Stimulated activated effector memory CD8-positive, alpha-beta T cell treated with anti-CD3 and anti-CD28 coated beads, Interleukin-12 subunit alpha, Interleukin-12 subunit beta, amount 100 ng/mL, for 72 hours (primary cell): ENCODE measurements at regions not wholly inside any gene's neighbourhood (a gene's known extent, or its start where the extent isn't known, plus 50 kb on each side); places are given as distances from the start of the nearest gene placed in this dataset.

ENCODE experiments used
- ATAC-seq: fragments of 150-1000 bp; cut with Tn5 transposase; 2 replicates; pipeline ENCODE4 v1.10.0; 2021
- DNase-seq, 2 donors: peaks; one replicate each; pipeline ENCODE4 v3.0.0; 2021 to 2022; ENCODE audit warnings: low spot score in 2 of 2
- H3K27ac Mint-ChIP-seq: one replicate; pipeline ENCODE4 v1.8.0; 2022; ENCODE audit warnings: mild to moderate bottlenecking, mixed read lengths
- H3K36me3 Mint-ChIP-seq: one replicate; pipeline ENCODE4 v1.8.0; 2022; ENCODE audit warnings: mild to moderate bottlenecking, mixed read lengths
- H3K4me1 Mint-ChIP-seq: one replicate; pipeline ENCODE4 v1.8.0; 2022; ENCODE audit warnings: mixed read lengths
- H3K4me3 Mint-ChIP-seq: one replicate; pipeline ENCODE4 v1.8.0; 2022; ENCODE audit warnings: mild to moderate bottlenecking, mixed read lengths
- H3K9me3 Mint-ChIP-seq: one replicate; pipeline ENCODE4 v1.8.0; 2022; ENCODE audit warnings: mixed read lengths

DNA sequence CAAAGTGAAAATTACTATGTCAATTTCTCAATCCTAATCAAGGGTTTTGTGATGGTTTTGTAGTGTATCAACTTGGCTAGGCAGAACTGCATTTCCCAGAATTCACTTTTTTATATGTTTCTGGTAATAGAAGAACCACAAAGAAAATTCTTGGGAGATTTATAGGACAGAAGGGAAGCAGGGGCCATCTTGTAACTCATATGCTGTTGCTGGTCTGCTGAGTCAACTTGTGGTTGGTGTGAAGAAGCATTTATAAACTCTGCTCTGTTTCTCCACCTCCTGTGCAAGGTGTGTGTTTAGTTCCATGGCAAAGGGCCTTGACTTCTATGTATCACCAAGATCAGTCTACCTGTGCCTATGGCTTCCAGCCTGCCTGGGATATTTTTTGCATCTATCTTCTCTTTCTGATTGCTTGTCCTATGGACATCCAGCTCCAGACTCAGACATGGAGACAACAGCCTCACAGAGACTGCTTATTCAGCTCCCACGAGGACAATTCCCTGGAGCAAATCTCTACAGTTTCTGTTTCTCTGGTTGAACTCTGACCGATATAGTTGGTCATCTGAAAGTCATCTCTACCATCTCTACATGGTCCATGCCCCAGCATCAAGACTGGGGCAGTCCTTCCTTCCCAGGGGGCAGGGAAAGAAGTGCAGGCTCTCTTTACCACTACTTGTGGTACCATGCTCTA lies 364.3 kb upstream of the DDHD1 start:
- Mint-ChIP-seq H3K36me3 (no peaks in the 10 kb centered on the region), H3K4me3 (no peak overlapping the region), H3K9me3 (peaks cover 6% of the 10 kb centered on the region), H3K4me1 (no peaks in the 10 kb centered on the region), H3K27ac (no peak overlapping the region)
- ATAC-seq (no peak), DNase-seq (no peak)

DNA sequence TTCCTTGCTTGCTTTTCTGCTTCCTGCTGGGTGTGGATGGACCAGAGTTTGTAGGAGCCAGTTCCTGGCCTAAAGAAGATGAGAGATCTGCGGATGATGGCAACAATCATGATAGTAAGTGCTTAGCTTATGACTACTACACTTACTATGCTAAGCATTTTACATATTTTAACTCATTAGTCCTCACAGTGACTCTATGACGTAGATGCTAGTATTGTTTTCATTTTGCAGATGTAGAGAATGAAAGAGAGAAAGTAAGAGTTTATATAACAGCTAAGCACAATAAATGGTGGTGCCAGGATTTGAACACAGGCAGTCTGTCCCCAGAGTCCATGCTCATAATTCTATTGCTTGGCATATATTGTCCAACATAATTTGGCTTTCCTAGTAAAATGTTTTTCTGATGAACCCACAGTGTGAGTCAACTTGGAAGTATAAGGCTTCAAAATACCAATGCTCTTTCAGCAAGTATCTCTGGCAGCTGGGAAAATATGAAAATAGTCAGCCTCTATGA lies 363.2 kb upstream of the DDHD1 start:
- H3K9me3 Mint-ChIP-seq: peaks cover 5% of the 10 kb centered on the region
- H3K4me3 Mint-ChIP-seq: no peak overlapping the region
- DNase-seq (no peak), ATAC-seq (no peak)
- H3K36me3 Mint-ChIP-seq: no peaks in the 10 kb centered on the region
- no peaks in the 10 kb centered on the region for H3K4me1 Mint-ChIP-seq
- no peak overlapping the region for H3K27ac Mint-ChIP-seq

DNA sequence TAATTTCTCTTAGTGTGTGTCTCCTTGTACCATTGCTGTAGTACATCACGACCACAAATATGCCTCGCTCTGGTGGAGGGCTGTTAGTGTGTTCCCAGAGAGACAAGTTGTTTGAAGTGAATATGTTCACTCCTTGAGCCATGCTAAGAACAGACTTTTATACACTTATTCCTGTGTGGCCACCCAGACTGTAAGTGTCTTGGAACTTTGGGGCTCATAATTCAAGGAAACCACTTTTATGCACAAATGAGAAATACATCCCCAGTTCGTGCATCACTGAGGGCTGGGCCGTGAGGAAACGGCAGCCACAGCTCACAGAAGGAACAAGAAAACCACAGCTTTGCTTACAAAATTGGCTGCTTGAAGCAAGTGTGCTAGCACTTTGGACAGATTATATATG lies 362.2 kb upstream of the DDHD1 start:
- ATAC-seq (no peak), DNase-seq (no peak)
- Mint-ChIP-seq H3K4me1 (no peaks in the 10 kb centered on the region), H3K4me3 (no peak overlapping the region), H3K9me3 (peaks cover 8% of the 10 kb centered on the region), H3K36me3 (no peaks in the 10 kb centered on the region), H3K27ac (no peak overlapping the region)

DNA sequence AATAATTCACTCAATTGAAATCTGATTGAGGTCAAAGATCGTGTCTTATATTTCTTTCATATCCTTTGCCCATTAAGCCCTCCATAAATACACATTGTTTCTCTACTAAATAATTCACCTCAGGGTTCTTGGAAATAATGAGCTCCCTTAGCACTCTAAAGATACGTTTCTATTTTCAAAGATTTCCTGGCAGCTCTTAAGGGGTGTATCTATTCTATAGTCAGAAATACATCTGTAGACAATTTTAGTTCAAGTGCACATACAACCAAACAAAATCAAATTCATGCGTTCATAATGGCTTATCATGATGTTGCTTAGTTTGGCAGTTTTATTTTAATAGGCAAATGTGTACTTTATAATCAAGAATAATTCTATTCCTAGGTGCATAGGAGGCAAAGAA lies 361.1 kb upstream of the DDHD1 start:
- H3K4me1 Mint-ChIP-seq: no peaks in the 10 kb centered on the region
- H3K36me3 Mint-ChIP-seq: no peaks in the 10 kb centered on the region
- no peak overlapping the region for H3K4me3 Mint-ChIP-seq
- peaks cover 8% of the 10 kb centered on the region for H3K9me3 Mint-ChIP-seq
- no peak overlapping the region for H3K27ac Mint-ChIP-seq
- no peak for ATAC-seq
- no peak for DNase-seq

DNA sequence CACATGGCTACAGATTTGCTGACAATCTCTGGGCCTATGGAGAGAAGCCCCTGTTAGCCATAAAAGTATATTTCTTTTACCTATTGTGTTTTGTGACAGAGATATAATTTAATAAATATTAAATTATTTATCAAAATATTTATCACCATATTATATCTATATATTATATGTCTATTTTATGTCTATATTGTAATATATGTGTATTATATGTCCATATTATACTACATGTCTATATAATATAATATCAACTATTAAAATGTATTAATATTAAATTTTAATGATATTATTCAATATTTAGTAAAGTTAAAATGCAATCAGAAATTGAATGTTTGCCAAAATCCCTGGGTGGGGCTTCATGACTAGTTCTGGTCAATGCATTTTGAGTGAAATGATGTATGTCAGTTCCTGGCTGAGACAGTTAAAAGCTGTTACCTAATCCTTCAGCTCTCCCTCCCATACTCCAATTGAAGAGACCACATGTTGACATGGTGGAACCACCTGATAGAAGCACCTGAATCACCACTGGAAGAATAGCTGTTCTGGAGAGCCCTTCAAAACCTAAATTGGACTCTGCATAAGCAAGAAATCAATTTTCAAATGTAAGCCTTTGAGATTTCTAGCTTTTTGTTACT lies 357.3 kb upstream of the DDHD1 start:
- Mint-ChIP-seq H3K4me1 (no peaks in the 10 kb centered on the region), H3K9me3 (peaks cover 14% of the 10 kb centered on the region), H3K4me3 (no peak overlapping the region), H3K27ac (no peak overlapping the region), H3K36me3 (no peaks in the 10 kb centered on the region)
- no peak for ATAC-seq
- no peak for DNase-seq

DNA sequence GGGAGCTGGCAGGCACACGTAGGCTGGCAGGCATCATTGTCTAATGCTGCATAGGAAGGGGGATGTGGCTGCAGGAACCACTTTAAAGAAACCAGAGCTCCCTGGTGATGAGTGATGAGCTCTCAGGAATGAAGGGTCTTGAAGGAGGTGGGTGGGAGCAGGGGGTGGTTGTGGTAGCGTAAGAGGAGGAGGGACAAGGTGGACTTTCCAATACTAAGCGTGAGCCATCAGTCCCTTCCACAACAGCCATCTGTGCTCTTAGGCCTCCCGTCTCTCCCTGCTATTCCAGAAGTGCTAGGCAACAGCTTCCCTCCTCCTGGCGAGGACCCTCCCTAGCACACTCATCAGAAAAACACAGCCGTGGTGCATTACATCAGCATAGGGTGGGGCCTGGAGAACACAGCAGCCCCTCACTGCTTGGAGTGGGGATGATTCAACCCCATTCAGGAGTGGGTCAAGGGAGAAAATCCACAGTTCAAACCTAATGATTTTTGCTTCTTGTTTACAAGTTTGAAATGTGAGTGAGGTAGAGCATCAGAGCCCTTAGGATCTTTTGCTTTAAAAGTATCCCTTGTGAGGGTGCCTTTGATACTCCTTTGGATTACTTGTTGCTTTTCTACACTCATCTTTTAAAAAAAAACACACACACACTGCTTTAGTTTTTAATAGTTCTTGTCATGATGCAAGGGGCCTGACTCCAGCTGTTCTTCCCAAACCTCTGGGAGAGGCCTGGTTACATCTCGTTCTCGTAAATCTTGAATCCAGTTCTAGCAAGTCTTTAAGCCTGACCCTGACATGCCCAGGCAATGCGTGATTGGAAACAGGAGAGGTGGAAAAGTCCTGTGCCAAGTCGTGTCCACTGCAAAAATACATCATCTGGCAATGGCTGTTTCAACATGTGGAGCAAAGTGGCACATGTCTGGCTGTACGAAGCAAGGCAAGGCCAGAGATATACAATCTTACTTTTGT lies 356.4 kb upstream of the DDHD1 start:
- DNase-seq: no peak
- Mint-ChIP-seq H3K36me3 (no peaks in the 10 kb centered on the region), H3K9me3 (peaks cover 17% of the 10 kb centered on the region), H3K27ac (no peak overlapping the region), H3K4me3 (no peak overlapping the region), H3K4me1 (no peaks in the 10 kb centered on the region)
- ATAC-seq: no peak

DNA sequence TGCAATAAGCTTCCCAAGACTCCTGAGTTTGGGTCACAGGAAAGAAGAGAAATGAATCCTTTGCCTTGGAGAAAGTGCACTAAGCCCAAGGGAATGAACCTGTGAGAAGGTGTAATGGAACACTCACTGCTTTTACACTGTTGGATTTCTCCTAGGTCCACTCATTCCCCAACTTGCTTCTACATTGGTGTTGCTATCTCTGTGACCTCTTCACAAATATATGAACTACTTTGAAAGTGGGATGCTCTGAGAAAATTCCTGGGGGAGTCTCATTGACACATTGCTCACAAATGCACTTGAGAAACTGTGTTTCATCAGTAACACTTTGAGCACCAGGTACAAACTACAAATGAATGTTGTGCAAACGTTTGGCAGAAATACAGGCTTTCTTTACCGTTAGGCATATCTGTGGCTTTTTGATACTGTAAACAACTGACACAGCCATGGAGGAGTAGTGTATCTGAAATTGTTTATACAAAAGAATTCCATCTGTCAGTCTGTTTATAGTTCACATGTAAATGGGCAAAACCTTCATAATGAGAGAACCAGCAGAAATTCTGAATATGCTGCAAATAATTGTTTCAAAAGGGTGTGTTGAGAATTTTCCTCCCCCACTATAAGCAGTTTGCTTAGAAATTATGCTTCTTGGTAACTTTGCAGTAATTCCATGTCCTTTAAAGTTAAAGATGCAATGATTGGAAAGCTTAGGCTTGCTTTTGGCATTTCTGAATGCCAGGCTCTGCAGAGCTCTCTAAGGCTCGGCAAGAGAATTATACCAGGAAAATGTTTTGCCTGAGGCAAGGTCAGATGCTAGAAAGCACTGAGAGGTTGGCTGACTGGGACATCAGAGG lies 348.5 kb upstream of the DDHD1 start:
- Mint-ChIP-seq H3K27ac (no peak overlapping the region), H3K4me3 (no peak overlapping the region), H3K9me3 (peaks cover 31% of the 10 kb centered on the region), H3K4me1 (no peaks in the 10 kb centered on the region), H3K36me3 (no peaks in the 10 kb centered on the region)
- DNase-seq (no peak), ATAC-seq (no peak)

DNA sequence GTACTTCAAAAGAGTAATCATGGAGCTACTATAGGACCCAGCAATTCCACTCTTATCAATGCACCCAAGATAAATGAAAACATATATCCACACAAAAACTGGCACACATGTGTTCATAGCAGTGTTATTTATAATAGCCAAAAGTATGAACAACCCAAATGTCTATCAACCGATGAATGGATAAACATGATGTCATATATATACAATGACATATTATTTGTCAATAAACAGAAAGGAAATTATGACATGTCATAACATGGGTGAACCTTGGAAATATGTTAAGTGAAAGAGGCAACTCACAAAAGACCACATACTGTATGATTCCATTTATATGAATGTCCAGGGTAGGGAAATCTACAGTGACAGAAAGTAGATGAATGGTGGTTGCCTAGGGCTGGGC lies 347.1 kb upstream of the DDHD1 start:
- peaks cover 27% of the 10 kb centered on the region for H3K9me3 Mint-ChIP-seq
- ATAC-seq (no peak), DNase-seq (no peak)
- H3K4me3 Mint-ChIP-seq: no peak overlapping the region
- no peak overlapping the region for H3K27ac Mint-ChIP-seq
- no peaks in the 10 kb centered on the region for H3K36me3 Mint-ChIP-seq
- H3K4me1 Mint-ChIP-seq: no peaks in the 10 kb centered on the region

DNA sequence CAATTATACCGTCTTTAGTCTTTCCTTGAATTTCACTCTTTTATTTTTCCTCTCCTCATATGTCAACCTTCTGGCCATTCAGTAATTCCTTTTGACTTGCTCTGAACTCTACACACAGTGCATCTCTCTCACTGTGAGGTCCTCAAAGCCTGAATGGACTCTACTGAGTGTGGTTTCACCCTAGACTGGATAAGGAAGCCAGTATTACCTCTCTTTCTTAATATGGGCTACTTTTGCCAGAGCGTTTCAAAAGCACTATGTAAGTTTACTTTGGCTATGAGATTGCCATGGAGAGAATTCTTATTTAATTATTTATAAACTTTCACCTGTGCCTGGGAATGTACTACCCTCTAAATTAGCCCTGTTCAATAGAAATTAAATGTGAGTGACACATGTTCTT lies 343.5 kb upstream of the DDHD1 start:
- Mint-ChIP-seq H3K9me3 (peaks cover 9% of the 10 kb centered on the region), H3K27ac (no peak overlapping the region), H3K4me1 (no peaks in the 10 kb centered on the region), H3K36me3 (no peaks in the 10 kb centered on the region), H3K4me3 (no peak overlapping the region)
- no peak for DNase-seq
- ATAC-seq: no peak

DNA sequence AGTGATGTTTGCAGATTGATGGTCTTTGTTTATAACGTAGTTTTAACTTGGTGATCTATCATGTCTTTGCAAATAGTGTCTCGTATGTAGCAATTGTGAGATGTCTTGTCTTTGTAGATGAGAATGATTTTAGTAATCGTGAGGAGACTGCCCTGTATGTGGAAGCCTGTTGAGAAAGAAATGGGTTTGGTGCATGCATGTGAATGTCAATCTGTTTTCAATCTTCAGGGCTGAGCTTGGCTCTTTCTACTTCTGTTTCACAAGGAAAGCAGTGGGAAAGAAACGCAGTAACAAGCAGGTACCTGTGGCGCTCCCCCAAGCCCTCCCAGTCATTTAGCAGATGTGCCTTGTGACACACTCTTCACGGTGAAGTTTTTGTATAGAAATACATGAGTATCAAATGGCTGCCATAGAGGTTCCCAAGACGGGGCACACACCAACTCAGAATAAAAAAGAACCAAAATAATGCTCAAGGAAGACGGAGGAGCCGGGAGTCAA lies 342.8 kb upstream of the DDHD1 start:
- Mint-ChIP-seq H3K9me3 (peaks cover 9% of the 10 kb centered on the region), H3K4me3 (no peak overlapping the region), H3K36me3 (no peaks in the 10 kb centered on the region), H3K4me1 (no peaks in the 10 kb centered on the region), H3K27ac (no peak overlapping the region)
- no peak for DNase-seq
- ATAC-seq: no peak

DNA sequence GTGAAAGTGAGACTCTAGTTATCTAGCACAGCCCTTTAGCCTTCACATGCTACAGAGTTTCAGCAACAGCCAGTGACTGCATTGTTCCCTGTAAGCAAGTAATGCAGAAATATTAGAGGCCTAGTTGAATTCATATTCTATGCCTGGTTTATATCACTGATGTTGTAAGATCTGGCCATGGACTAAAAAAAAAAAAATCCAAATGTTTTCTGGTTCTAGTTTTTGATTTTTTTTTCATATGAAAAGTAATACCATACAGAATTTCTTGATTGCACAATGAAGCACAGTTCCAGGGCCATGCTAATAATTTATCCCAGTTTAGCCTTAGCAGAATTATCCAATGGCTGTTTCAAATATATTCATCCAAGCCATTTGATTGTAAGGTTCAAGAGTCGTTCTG lies 341.5 kb upstream of the DDHD1 start:
- Mint-ChIP-seq H3K9me3 (peaks cover 9% of the 10 kb centered on the region), H3K4me1 (no peaks in the 10 kb centered on the region), H3K36me3 (no peaks in the 10 kb centered on the region), H3K27ac (no peak overlapping the region), H3K4me3 (no peak overlapping the region)
- ATAC-seq (no peak), DNase-seq (no peak)

DNA sequence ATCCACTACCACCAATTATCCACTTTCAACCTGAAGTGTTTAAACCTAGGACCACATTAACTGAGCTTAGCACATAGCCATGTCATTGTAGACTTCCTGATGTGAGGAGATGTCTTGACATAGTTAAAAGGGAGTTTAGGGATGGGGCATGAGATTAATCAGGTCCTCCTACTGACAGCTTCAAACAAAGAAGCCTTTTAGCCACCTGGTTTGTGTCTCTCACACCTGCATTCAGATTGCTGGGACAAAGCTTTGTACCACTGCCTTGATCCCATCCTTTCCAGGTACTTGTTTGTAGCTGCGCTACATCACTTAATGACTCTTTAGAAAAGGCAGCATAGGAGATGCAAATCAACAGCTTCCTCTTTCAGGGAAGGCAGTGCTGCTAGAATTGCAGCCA lies 340.7 kb upstream of the DDHD1 start:
- Mint-ChIP-seq H3K9me3 (peaks cover 10% of the 10 kb centered on the region), H3K4me1 (no peaks in the 10 kb centered on the region), H3K27ac (no peak overlapping the region), H3K4me3 (no peak overlapping the region), H3K36me3 (no peaks in the 10 kb centered on the region)
- ATAC-seq (no peak), DNase-seq (no peak)

DNA sequence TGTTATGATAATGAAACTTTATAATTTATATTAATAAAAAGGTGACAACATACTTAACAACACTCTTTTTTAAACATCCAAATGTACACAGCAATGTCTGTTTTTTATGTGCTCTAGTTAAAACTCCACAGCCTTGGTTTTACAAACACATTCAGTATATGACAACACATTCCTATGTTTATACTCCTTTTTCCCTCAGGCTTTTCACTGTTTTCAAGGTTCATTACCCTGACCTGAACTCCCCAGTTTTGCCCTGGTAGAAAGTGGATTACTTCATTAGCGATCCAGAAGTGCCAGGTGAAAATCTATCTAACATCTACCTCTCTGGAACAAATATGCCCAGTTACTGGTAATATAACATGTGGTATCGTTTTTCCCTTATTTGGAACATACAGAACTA lies 340.2 kb upstream of the DDHD1 start:
- no peak overlapping the region for H3K4me3 Mint-ChIP-seq
- H3K9me3 Mint-ChIP-seq: peaks cover 9% of the 10 kb centered on the region
- no peaks in the 10 kb centered on the region for H3K36me3 Mint-ChIP-seq
- ATAC-seq: no peak
- no peaks in the 10 kb centered on the region for H3K4me1 Mint-ChIP-seq
- no peak for DNase-seq
- no peak overlapping the region for H3K27ac Mint-ChIP-seq

DNA sequence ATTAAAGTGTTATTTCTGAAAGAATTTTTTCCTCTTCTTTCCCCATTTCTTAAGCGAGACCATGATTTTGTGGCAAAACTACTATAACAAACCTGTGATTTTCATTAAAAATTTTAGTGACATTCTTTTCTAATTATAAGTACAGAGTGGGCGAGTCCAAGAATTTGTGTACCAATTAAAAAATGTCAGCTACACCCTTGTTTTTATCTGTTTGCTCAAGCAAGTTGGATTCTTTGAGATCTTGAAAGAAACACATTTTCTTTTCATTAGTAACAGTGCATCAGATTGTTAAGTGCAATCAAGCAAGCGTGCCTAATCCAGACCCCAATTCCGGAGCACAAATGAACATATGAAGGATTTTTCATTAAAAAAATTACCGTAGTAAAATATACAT lies 338.8 kb upstream of the DDHD1 start:
- Mint-ChIP-seq H3K4me1 (no peaks in the 10 kb centered on the region), H3K36me3 (no peaks in the 10 kb centered on the region), H3K9me3 (peaks cover 11% of the 10 kb centered on the region), H3K4me3 (no peak overlapping the region), H3K27ac (no peak overlapping the region)
- ATAC-seq: no peak
- no peak for DNase-seq
